ENCODE measurements at regions not wholly inside any gene's neighbourhood (a gene's known extent, or its start where the extent isn't known, plus 50 kb on each side); places are given as distances from the start of the nearest gene placed in this dataset.

DNA sequence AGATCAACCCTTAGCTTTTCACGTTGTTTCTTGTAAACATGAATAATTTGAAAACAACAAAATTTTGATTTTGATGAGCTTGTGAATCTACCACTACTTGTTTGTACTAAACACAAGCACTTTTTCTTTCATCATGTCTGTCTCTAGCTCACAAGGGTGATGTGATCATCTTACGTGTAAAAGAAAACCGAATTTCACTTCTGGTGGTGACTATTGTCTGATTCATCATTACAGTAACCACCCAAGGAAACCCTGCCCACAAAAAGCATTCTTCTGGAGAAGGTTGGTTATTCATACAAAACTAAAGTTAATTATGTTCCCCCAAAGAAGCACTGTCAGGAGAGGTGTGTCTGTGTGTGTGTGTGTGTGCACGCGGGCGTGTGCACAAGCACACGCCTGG, 285.4 kb downstream of the ZNF516 start:
- peaks cover 6% of the 10 kb centered on the region for H3K9me3 Mint-ChIP-seq (ENCODE audit: low read depth)
- TF ChIP-seq CTCF (IDR thresholded peaks at IDR 0.05): no peak
- no peaks in the 10 kb centered on the region for H3K4me1 Mint-ChIP-seq (ENCODE audit: low read depth)
- H3K27me3 Mint-ChIP-seq (ENCODE audit: low read depth): peaks cover 2% of the 10 kb centered on the region
- no peak overlapping the region for H3K4me3 Mint-ChIP-seq (ENCODE audit: unreplicated experiment)
- no peak overlapping the region for H3K27ac Mint-ChIP-seq (ENCODE audit: unreplicated experiment)
- no peak for DNase-seq (ENCODE audit: low spot score)
- no peaks in the 10 kb centered on the region for H3K36me3 Mint-ChIP-seq (ENCODE audit: low read depth)

- no peak overlapping the region for H3K27ac Mint-ChIP-seq (ENCODE audit: unreplicated experiment)
These were observed 286.2 kb downstream of the ZNF516 start for GRCh38 chr18:76208678-76209306.

GRCh38 chr18:76205906-76206305, 289.1 kb downstream of the ZNF516 start:
- no peak for DNase-seq (ENCODE audit: low spot score)
- no peak overlapping the region for H3K4me3 Mint-ChIP-seq (ENCODE audit: unreplicated experiment)
- H3K27ac Mint-ChIP-seq (ENCODE audit: unreplicated experiment): no peak overlapping the region
- no peaks in the 10 kb centered on the region for H3K27me3 Mint-ChIP-seq (ENCODE audit: low read depth)
- peaks cover 10% of the 10 kb centered on the region for H3K9me3 Mint-ChIP-seq (ENCODE audit: low read depth)
- no peak for TF ChIP-seq CTCF (IDR thresholded peaks at IDR 0.05)
- H3K36me3 Mint-ChIP-seq (ENCODE audit: low read depth): no peaks in the 10 kb centered on the region
- H3K4me1 Mint-ChIP-seq (ENCODE audit: low read depth): no peaks in the 10 kb centered on the region

More at GRCh38 chr18:76208678-76209306, 286.2 kb downstream of the ZNF516 start:
- H3K27me3 Mint-ChIP-seq (ENCODE audit: low read depth): peaks cover 2% of the 10 kb centered on the region
- no peaks in the 10 kb centered on the region for H3K36me3 Mint-ChIP-seq (ENCODE audit: low read depth)
- no peak overlapping the region for H3K4me3 Mint-ChIP-seq (ENCODE audit: unreplicated experiment)
- no peak for DNase-seq (ENCODE audit: low spot score)
- H3K4me1 Mint-ChIP-seq (ENCODE audit: low read depth): no peaks in the 10 kb centered on the region
- peaks cover 6% of the 10 kb centered on the region for H3K9me3 Mint-ChIP-seq (ENCODE audit: low read depth)
- TF ChIP-seq CTCF (IDR thresholded peaks at IDR 0.05): no peak

DNA sequence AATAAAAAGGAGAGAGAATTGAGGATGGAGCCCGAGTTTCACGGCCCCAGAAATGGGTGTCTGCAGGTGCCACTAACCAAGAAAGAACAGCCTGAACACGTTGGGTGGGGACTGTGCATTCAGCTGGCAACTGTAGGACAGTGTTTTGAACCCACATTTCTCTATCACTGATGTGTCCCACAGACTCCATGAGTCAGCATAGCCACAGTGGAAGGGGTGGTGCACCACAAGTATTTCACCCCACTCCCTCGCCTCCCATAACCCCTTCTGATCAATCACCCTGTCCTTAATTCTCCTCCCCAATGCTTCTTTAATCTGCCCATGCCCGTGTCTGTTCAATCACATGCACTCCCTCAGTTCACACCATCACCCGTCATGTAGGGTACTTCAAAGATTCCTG, 291.5 kb downstream of the ZNF516 start:
- DNase-seq (ENCODE audit: low spot score): no peak
- Mint-ChIP-seq H3K36me3 (ENCODE audit: low read depth) (no peaks in the 10 kb centered on the region), H3K9me3 (ENCODE audit: low read depth) (peaks cover 10% of the 10 kb centered on the region), H3K27ac (ENCODE audit: unreplicated experiment) (no peak overlapping the region), H3K27me3 (ENCODE audit: low read depth) (no peaks in the 10 kb centered on the region), H3K4me3 (ENCODE audit: unreplicated experiment) (no peak overlapping the region), H3K4me1 (ENCODE audit: low read depth) (no peaks in the 10 kb centered on the region)
- no peak for TF ChIP-seq CTCF (IDR thresholded peaks at IDR 0.05)

DNA sequence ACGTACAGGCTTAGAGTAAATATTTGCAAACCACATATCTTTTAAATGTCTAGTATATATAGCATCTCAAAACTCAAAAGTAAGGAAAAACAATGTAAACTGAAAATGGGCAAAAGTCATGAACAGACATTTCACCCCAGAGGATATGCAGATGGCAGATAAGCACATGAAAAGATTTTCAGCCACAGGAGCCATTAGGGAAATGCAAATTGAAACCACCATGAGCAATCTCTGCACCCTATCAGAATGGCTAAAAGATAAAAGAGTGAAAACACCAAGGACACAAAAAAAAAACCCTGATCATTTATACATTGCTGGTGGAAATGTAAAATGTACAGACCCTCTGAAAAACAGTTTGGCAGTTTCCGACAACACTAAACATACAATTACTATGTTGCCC, 292.7 kb downstream of the ZNF516 start:
- no peak overlapping the region for H3K4me3 Mint-ChIP-seq (ENCODE audit: unreplicated experiment)
- no peak overlapping the region for H3K27ac Mint-ChIP-seq (ENCODE audit: unreplicated experiment)
- peaks cover 10% of the 10 kb centered on the region for H3K9me3 Mint-ChIP-seq (ENCODE audit: low read depth)

More for the DNA sequence above, 292.7 kb downstream of the ZNF516 start:
- H3K4me1 Mint-ChIP-seq (ENCODE audit: low read depth): no peaks in the 10 kb centered on the region
- no peaks in the 10 kb centered on the region for H3K36me3 Mint-ChIP-seq (ENCODE audit: low read depth)
- DNase-seq (ENCODE audit: low spot score): no peak
- TF ChIP-seq CTCF (IDR thresholded peaks at IDR 0.05): no peak
- no peaks in the 10 kb centered on the region for H3K27me3 Mint-ChIP-seq (ENCODE audit: low read depth)
